ENCODE measurements at regions not wholly inside any gene's neighbourhood (a gene's known extent, or its start where the extent isn't known, plus 50 kb on each side); places are given as distances from the start of the nearest gene placed in this dataset.

GRCh38 chr9:91065231-91066041 is 263.8 kb downstream of the SYK start:
- no peak for TF ChIP-seq CTCF (IDR thresholded peaks at IDR 0.05 in 4 of 5, conservative IDR thresholded peaks at IDR 0.05 in 1 of 5)
- no peak for TF ChIP-seq POLR2A (IDR thresholded peaks at IDR 0.05)
